ACC112 (cell line): ENCODE measurements at regions not wholly inside any gene's neighbourhood (a gene's known extent, or its start where the extent isn't known, plus 50 kb on each side); places are given as distances from the start of the nearest gene placed in this dataset.

ENCODE experiments used
- H2AFZ ChIP-seq: fragments of 200-600 bp; sonication (generic); one replicate; pipeline ENCODE4 v1.6.0; 2017; ENCODE audit warnings: antibody characterized with exemption, low read length; ENCODE audit not compliant: unreplicated experiment
- H3K27ac ChIP-seq: fragments of 200-600 bp; sonication (generic); 2 replicates; pipeline ENCODE4 v1.5.1; 2014; ENCODE audit warnings: low read depth, mild to moderate bottlenecking, antibody characterized with exemption, low read length, moderate library complexity
- H3K27me3 ChIP-seq: fragments of 200-600 bp; sonication (generic); 2 replicates; pipeline ENCODE4 v1.6.1; 2014; ENCODE audit warnings: mild to moderate bottlenecking, antibody characterized with exemption, low read length, moderate library complexity, mixed read lengths; ENCODE audit not compliant: insufficient read depth
- H3K36me3 ChIP-seq: fragments of 200-600 bp; sonication (generic); 2 replicates; pipeline ENCODE4 v1.6.1; 2016; ENCODE audit warnings: mild to moderate bottlenecking, antibody characterized with exemption, low read length, moderate library complexity, mixed read lengths; ENCODE audit not compliant: insufficient read depth
- H3K4me1 ChIP-seq: fragments of 200-600 bp; sonication (generic); one replicate; pipeline ENCODE4 v1.6.1; 2016; ENCODE audit warnings: low read length, mixed read lengths; ENCODE audit not compliant: insufficient read depth, unreplicated experiment, control insufficient read depth
- H3K4me3 ChIP-seq: fragments of 200-600 bp; sonication (generic); 2 replicates; pipeline ENCODE4 v1.5.1; 2014; ENCODE audit warnings: mild to moderate bottlenecking, low read depth, low read length
- H3K79me2 ChIP-seq: fragments of 200-600 bp; sonication (generic); one replicate; pipeline ENCODE4 v1.6.0; 2016; ENCODE audit warnings: low read length; ENCODE audit not compliant: control insufficient read depth, unreplicated experiment, insufficient read depth

DNA sequence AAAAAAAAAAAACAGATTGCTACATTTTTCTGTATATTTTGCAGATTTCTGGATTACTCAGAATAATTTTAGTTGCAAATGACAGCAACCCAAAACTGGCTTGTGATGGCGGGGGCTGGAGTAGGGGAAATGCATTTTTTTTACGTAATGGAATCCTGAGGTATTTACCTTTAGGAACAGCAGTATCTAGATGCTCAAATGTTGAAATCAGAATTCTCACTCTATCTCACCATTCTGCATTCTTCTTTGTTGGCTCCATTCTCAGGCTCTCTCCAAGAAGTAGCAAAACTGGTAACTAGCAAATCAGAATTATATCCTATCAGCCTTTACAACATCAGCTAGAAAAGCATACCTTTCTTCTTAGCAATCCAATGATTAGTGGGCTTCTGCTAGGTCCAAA lies 554.3 kb downstream of the PRELID2 start:
- Histone ChIP-seq H3K4me3 (no peak overlapping the region), H3K4me1 (peaks cover 14% of the 10 kb centered on the region), H3K79me2 (no peaks in the 10 kb centered on the region), H3K27me3 (no peaks in the 10 kb centered on the region), H3K36me3 (no peaks in the 10 kb centered on the region), H3K27ac (no peak overlapping the region), H2AFZ (no peak overlapping the region)

DNA sequence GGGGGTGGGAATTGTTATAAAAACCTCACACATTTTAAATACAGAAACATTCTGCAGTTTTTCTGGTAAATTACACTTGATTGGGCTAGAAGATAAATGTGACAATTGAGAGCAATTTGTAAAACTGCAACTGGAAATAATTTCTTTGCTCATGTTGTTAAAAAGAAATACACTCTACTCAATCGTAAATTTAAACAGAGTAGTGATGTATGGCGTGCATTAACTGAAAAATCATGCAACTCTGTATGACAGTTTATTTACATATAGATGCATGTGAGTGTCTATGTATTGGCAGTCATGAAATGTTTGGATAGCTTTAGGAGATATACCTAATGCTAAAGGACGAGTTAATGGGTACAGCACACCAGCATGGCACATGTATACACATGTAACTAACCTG lies 554.9 kb downstream of the PRELID2 start:
- Histone ChIP-seq H3K27me3 (no peaks in the 10 kb centered on the region), H3K27ac (no peak overlapping the region), H2AFZ (no peak overlapping the region)

DNA sequence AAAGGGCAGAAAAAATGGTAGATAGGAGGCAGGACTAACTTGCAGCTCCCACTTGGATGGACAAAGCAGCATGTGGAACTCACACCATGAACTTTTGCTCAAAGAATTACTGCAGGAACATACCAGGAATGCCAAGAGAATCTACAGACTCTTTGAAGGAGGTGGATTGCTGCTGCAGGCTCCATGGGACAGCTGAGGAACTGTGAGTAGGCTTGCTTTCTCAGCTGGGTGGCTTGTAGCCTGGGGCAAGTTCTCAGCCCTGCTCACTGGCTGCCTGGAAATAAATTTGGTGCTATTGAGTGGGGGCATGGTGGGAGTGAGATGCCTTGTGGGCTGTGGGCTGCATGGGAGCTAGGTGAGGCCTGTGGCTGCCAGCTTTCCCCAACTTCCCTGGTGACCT lies 574.5 kb downstream of the PRELID2 start:
- H3K79me2 ChIP-seq, result no peaks in the 10 kb centered on the region
- H3K27ac ChIP-seq, result no peak overlapping the region
- H3K27me3 ChIP-seq, result no peaks in the 10 kb centered on the region
- H3K4me3 ChIP-seq, result no peak overlapping the region
- H3K4me1 ChIP-seq, result no peaks in the 10 kb centered on the region
- no peaks in the 10 kb centered on the region for H3K36me3 ChIP-seq
- no peak overlapping the region for H2AFZ ChIP-seq

More for the DNA sequence above, 554.9 kb downstream of the PRELID2 start:
- Histone ChIP-seq H3K36me3 (no peaks in the 10 kb centered on the region), H3K4me1 (peaks cover 14% of the 10 kb centered on the region), H3K79me2 (no peaks in the 10 kb centered on the region), H3K4me3 (no peak overlapping the region)

DNA sequence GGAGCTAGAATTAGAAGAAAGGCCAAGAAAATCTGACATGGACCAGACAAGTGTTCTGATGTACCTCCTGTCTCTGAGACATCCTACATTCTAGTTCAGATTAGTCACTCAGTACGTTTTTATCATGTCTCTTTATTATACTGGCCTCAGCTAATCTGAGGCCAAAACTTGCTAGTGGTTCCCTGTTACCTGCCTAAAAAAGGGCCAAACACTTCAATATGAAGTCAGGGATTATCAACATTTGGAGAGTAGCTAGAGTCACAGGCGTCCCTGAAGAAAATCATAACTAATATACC lies 587.4 kb downstream of the PRELID2 start:
- peak overlapping the region; percentile 98; the same call in 1 of the 2 replicates for H3K27ac ChIP-seq
- no peak overlapping the region for H2AFZ ChIP-seq
- no peaks in the 10 kb centered on the region for H3K27me3 ChIP-seq
- peaks cover 43% of the 10 kb centered on the region for H3K4me1 ChIP-seq
- H3K79me2 ChIP-seq, result no peaks in the 10 kb centered on the region
- H3K4me3 ChIP-seq, result no peak overlapping the region
- no peaks in the 10 kb centered on the region for H3K36me3 ChIP-seq

DNA sequence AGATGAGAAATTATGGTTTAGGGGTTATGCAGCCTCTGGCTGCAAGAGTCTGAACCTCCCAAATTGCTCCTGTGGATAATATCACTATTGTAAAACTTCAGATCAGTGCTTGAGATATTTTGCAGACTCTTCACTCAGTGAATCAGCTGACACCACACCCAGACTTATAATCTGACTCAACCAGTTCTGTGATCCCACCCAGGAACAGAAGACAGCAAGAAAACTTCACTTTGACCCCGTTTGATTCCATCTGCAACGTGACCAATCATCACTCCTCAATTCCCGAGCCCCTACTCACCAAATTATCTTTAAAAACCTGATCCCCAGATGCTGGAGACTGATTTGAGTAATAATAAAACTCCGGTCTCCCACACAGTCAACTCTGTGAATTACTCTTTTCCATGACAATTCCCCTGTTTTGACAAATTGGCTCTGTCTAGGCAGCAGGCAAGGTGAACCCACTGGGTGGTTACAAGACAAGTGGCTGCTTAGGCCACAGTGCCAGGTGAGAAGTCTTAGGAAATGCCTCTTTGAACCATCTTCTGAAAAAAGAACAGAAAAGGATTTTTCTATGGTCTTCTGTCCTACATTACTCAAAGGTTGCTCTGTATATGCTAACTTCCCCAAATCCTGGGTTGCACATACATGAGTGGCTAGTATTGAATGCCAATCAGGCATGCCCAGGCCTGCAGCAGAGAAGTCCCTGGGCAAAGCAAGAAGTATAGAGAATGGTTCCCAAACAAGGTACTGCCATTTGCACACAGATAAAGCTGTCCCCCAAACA lies 588.0 kb downstream of the PRELID2 start:
- Histone ChIP-seq H3K27me3 (no peaks in the 10 kb centered on the region), H2AFZ (peak overlapping the region; percentile 83), H3K4me3 (peak overlapping the region; percentile 11; the same call in 1 of the 2 replicates), H3K36me3 (no peaks in the 10 kb centered on the region), H3K79me2 (no peaks in the 10 kb centered on the region), H3K27ac (peak overlapping the region; percentile 98), H3K4me1 (peaks cover 46% of the 10 kb centered on the region)

DNA sequence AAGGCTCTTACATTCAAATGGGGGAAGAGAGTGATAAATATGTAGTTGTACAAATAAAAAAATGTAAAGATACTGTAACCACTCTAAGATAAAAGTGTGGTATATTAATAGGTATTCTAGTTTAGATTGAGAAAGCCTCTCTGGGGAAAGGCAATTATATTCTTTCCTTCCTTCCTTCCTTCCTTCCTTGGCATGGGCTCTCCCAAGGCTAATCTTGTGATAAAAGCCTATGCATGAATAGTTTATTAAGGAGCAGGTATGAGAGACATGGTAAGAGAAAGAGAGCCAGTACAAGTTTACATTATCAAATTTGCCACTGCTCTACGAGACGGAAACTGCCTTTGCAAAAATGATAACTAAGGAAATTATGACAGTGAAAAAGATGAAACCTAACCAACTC lies 588.8 kb downstream of the PRELID2 start:
- peak overlapping the region; percentile 83 for H2AFZ ChIP-seq
- peak overlapping the region; percentile 98 for H3K27ac ChIP-seq
- no peaks in the 10 kb centered on the region for H3K36me3 ChIP-seq
- H3K27me3 ChIP-seq, result no peaks in the 10 kb centered on the region
- no peak overlapping the region; the same call in 1 of the 2 replicates for H3K4me3 ChIP-seq
- peaks cover 46% of the 10 kb centered on the region for H3K4me1 ChIP-seq
- no peaks in the 10 kb centered on the region for H3K79me2 ChIP-seq

DNA sequence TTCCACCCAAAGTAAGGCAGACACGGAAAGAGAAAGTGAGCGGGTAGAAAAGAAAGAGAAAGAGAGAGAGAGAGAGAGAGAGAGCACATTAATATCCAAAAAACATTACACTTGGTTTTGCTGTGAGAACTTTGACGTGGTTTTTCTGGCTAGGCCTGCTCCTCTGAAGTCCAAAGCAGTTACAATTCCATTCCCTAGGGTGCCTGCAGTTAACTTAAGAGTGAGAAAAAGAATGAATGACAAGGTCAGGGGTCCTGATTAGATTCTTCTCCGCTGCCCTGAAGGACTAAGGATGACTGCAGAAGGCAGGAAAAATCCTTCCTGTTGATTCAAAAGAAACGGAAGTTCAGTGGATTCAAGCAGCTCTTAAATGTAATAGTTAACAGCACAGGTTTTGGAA lies 589.8 kb downstream of the PRELID2 start:
- no peaks in the 10 kb centered on the region for H3K36me3 ChIP-seq
- H3K27me3 ChIP-seq, result no peaks in the 10 kb centered on the region
- H3K27ac ChIP-seq, result peak overlapping the region; percentile 98
- H3K79me2 ChIP-seq, result no peaks in the 10 kb centered on the region
- peak overlapping the region; percentile 55 for H3K4me3 ChIP-seq
- peaks cover 46% of the 10 kb centered on the region for H3K4me1 ChIP-seq
- H2AFZ ChIP-seq, result peak overlapping the region; percentile 98

DNA sequence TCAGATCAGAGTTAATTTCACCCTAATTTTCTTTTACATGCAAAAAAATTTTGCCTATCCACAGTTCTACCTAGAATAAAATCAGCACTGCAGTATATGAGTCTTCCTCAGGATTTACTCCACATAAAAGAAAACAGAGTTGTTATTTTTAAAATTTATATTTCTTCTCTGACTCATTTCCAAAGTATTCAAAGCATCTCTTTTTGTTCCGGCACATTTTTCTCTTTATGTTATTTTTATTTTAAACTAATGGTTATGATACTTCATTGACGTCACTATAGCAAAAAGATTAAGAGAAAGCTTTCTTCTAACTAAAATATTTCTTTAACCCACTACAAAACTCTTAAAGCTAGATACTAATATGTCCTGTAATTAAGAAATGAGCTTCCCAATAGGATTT lies 590.4 kb downstream of the PRELID2 start:
- Histone ChIP-seq H3K79me2 (no peaks in the 10 kb centered on the region), H3K4me3 (peak overlapping the region; percentile 55), H2AFZ (peak overlapping the region; percentile 98), H3K27me3 (no peaks in the 10 kb centered on the region), H3K27ac (peak overlapping the region; percentile 98), H3K36me3 (no peaks in the 10 kb centered on the region), H3K4me1 (peaks cover 46% of the 10 kb centered on the region)

DNA sequence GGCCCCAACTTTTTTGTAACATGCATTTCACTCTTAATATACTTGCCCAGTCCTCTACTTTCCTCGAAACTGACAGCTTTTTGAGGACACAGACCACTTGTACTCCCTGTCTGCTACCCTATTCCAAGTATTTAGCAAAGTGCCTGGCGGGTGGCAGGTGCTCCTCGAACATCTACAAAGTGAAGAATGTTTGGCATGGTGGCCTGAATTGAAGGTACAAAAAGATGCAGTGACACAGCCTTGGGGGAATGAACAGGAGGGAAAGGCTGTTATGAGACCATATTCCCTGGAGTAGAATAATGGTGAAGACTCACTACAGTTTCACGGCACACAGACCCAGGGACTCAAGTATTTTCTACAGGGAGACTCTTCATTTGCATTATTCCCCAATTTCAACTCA lies 590.9 kb downstream of the PRELID2 start:
- Histone ChIP-seq H3K4me3 (no peak overlapping the region), H3K27me3 (no peaks in the 10 kb centered on the region), H3K79me2 (no peaks in the 10 kb centered on the region), H3K4me1 (peaks cover 46% of the 10 kb centered on the region), H2AFZ (no peak overlapping the region), H3K36me3 (no peaks in the 10 kb centered on the region), H3K27ac (peak overlapping the region; percentile 98)

DNA sequence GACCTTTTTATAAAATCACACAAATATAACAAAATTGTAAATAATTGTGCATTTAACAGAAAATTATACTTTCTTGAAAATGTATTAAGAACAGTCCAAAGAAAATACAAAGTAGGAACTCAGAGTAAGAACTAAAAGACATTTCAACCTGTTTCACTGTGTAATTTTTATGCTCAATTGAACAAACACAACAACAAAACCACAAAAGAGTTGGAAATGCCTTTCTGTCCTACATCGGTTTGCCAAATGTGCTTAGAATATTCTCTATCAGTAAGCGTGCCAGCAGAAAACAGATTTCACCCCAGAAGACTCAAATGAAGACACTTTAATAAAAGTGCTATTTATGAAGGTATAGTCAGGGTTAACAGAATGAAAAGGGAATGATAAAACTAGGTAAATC lies 592.1 kb downstream of the PRELID2 start:
- H3K4me1 ChIP-seq, result peaks cover 46% of the 10 kb centered on the region
- H3K27ac ChIP-seq, result no peak overlapping the region
- peak overlapping the region; percentile 18 for H2AFZ ChIP-seq
- H3K4me3 ChIP-seq, result no peak overlapping the region
- H3K79me2 ChIP-seq, result no peaks in the 10 kb centered on the region
- no peaks in the 10 kb centered on the region for H3K36me3 ChIP-seq
- H3K27me3 ChIP-seq, result no peaks in the 10 kb centered on the region

DNA sequence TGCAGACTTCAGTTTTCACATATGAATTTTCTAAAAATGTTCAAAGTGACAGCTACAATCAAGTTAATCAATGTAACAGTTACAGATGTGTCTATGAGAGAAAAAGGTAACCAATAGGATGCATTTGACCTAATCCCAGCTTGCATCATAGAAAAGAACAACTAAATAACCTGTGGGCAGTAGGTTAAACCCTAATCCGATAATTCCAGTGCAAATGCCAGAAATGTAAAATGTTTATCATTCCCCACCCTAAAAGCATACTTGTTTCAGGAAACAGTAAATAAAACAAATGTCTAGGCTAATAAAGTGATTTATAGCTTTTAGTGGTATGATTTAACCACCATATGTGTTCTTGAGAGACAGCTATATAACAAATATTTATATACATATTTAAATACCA lies 592.6 kb downstream of the PRELID2 start:
- Histone ChIP-seq H3K79me2 (no peaks in the 10 kb centered on the region), H3K4me1 (peaks cover 44% of the 10 kb centered on the region), H3K4me3 (no peak overlapping the region), H2AFZ (no peak overlapping the region), H3K27ac (no peak overlapping the region), H3K27me3 (no peaks in the 10 kb centered on the region), H3K36me3 (no peaks in the 10 kb centered on the region)
